ENCODE measurements at regions not wholly inside any gene's neighbourhood (a gene's known extent, or its start where the extent isn't known, plus 50 kb on each side); places are given as distances from the start of the nearest gene placed in this dataset.

- Histone ChIP-seq H3K9me3 (replicated peaks in 1 of 2; ENCODE audit: control insufficient read depth in 1 of 2, insufficient read depth in 1 of 2, low read length in 2 of 2) (peaks cover 8 to 12% of the 10 kb centered on the region in 2 donors), H3K9ac (ENCODE audit: insufficient read depth, low read length, poor library complexity, severe bottlenecking) (no peak overlapping the region), H2AFZ (ENCODE audit: insufficient read depth, low read depth, low read length, poor library complexity, severe bottlenecking) (no peak overlapping the region), H3K36me3 (replicated peaks in 1 of 2; ENCODE audit: control insufficient read depth in 1 of 2, insufficient read depth in 2 of 2, low read length in 2 of 2) (no peaks in the 10 kb centered on the region), H3K4me1 (ENCODE audit: control insufficient read depth in 1 of 2, insufficient read depth in 2 of 2, low read length in 2 of 2) (no peaks in the 10 kb centered on the region), H3K27me3 (ENCODE audit: control insufficient read depth in 2 of 2, insufficient read depth in 2 of 2, low read length in 2 of 2) (no peaks in the 10 kb centered on the region), H3K4me2 (replicated peaks; ENCODE audit: extremely low read depth, low read length, poor library complexity, severe bottlenecking) (no peak overlapping the region), H3K4me3 (replicated peaks in 1 of 3; ENCODE audit: low read depth in 2 of 3, low read length in 3 of 3) (no peak overlapping the region), H3K27ac (ENCODE audit: low read depth in 1 of 2, low read length in 2 of 2) (no peak overlapping the region), H3K79me2 (ENCODE audit: insufficient read depth, low read length) (no peaks in the 10 kb centered on the region), H4K20me1 (ENCODE audit: insufficient read depth, low read length) (no peaks in the 10 kb centered on the region)
- Mint-ChIP-seq H3K4me1 (no peaks in the 10 kb centered on the region), H3K27ac (no peak overlapping the region), H3K9me3 (peaks cover 5 to 11% (median 9%) of the 10 kb centered on the region in 7 donors), H3K36me3 (no peaks in the 10 kb centered on the region), H3K27me3 (ENCODE audit: low read depth in 3 of 3) (peaks cover 0 to 2% (median 0%) of the 10 kb centered on the region in 3 donors), H3K4me3 (no peak overlapping the region)
- TF ChIP-seq CTCF (IDR thresholded peaks at IDR 0.05), result no peak
- DNase-seq, result no peak
- 82% methylated on average over 2 of the region's 4 CpGs for WGBS (ENCODE audit: insufficient coverage)
- intact Hi-C loops (cut with micrococcal nuclease), result no loop called here
These were observed 302.9 kb upstream of the RARB start for GRCh38 chr3:25125201-25125600.

GRCh38 chr3:25128735-25129134 is 299.3 kb upstream of the RARB start:
- Histone ChIP-seq H3K27me3 (ENCODE audit: control insufficient read depth in 2 of 2, insufficient read depth in 2 of 2, low read length in 2 of 2) (no peaks in the 10 kb centered on the region), H4K20me1 (ENCODE audit: insufficient read depth, low read length) (no peaks in the 10 kb centered on the region), H3K4me3 (replicated peaks in 1 of 3; ENCODE audit: low read depth in 2 of 3, low read length in 3 of 3) (no peak overlapping the region), H2AFZ (ENCODE audit: insufficient read depth, low read depth, low read length, poor library complexity, severe bottlenecking) (no peak overlapping the region), H3K79me2 (ENCODE audit: insufficient read depth, low read length) (no peaks in the 10 kb centered on the region), H3K36me3 (replicated peaks in 1 of 2; ENCODE audit: control insufficient read depth in 1 of 2, insufficient read depth in 2 of 2, low read length in 2 of 2) (no peaks in the 10 kb centered on the region), H3K27ac (ENCODE audit: low read depth in 1 of 2, low read length in 2 of 2) (no peak overlapping the region), H3K9me3 (replicated peaks in 1 of 2; ENCODE audit: control insufficient read depth in 1 of 2, insufficient read depth in 1 of 2, low read length in 2 of 2) (peaks cover 8 to 14% of the 10 kb centered on the region in 2 donors), H3K9ac (ENCODE audit: insufficient read depth, low read length, poor library complexity, severe bottlenecking) (no peak overlapping the region), H3K4me1 (ENCODE audit: control insufficient read depth in 1 of 2, insufficient read depth in 2 of 2, low read length in 2 of 2) (no peaks in the 10 kb centered on the region), H3K4me2 (replicated peaks; ENCODE audit: extremely low read depth, low read length, poor library complexity, severe bottlenecking) (no peak overlapping the region)
- Mint-ChIP-seq H3K4me1 (no peaks in the 10 kb centered on the region), H3K27ac (no peak overlapping the region), H3K9me3 (peaks cover 5 to 12% (median 7%) of the 10 kb centered on the region in 7 donors), H3K36me3 (no peaks in the 10 kb centered on the region), H3K27me3 (ENCODE audit: low read depth in 3 of 3) (peaks cover 0 to 4% (median 0%) of the 10 kb centered on the region in 3 donors), H3K4me3 (no peak overlapping the region)
- intact Hi-C loops (cut with micrococcal nuclease), result no loop called here
- WGBS (ENCODE audit: insufficient coverage), result no CpG with 5 or more reads among the region's 2 CpGs
- no peak for TF ChIP-seq CTCF (IDR thresholded peaks at IDR 0.05)
- DNase-seq, result no peak

Data from CD14-positive monocyte (primary cell).